ENCODE measurements at regions not wholly inside any gene's neighbourhood (a gene's known extent, or its start where the extent isn't known, plus 50 kb on each side); places are given as distances from the start of the nearest gene placed in this dataset.

DNA sequence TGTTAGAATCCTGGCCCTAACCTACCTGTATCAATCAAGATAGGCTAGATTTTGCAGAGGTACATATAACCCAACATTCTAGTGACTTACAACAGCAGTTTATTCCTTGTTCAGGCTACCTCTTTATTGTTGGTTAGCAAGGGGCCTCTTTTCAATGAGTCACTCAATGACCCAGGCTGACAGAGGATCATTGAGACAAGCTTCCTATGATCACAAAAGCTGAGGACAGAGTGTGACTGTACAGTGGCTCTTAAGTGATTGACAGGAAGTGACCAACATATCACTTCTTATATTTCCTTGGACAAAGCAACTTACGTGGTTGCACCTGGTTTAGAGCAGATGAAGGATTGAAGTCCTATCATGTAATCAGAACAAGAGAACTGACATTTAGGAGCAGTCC, 740.9 kb downstream of the FRK start:
- Histone ChIP-seq H3K9ac (ENCODE audit: low read length in 5 of 5) (no peak overlapping the region), H3K27ac (ENCODE audit: low read depth, low read length) (no peak overlapping the region), H3K9me3 (ENCODE audit: control insufficient read depth in 5 of 5, low read length in 5 of 5) (no peaks in the 10 kb centered on the region), H3K4me1 (ENCODE audit: control insufficient read depth in 5 of 5, insufficient read depth in 5 of 5, low read length in 5 of 5) (no peaks in the 10 kb centered on the region), H3K4me3 (ENCODE audit: low read depth in 1 of 5, low read length in 5 of 5) (no peak overlapping the region), H3K36me3 (ENCODE audit: control insufficient read depth in 5 of 5, insufficient read depth in 5 of 5, low read length in 5 of 5) (no peaks in the 10 kb centered on the region), H3K27me3 (ENCODE audit: control insufficient read depth in 5 of 5, insufficient read depth in 4 of 5, low read length in 5 of 5) (no peaks in the 10 kb centered on the region)

DNA sequence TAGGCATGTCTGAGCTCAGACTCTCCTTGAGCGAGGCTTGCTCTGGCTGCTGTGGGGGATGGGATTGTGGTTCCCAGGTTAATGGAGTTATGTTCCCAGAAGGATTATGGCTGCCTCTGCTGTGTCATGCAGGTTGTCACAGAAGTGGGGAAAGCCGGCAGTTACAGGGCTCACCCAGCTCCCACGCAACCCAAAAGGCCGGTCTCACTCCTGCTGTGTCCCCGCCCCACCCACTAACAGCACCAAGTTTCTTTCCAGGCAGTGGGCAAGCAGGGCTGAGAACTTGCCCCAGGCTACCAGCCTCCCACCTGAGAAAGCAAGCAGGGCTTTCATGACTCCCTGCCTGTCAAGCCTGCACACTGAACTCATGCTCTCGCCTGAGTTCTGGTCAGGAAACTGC, 750.5 kb downstream of the FRK start:
- no peaks in the 10 kb centered on the region for H3K4me1 ChIP-seq (ENCODE audit: control insufficient read depth in 5 of 5, insufficient read depth in 5 of 5, low read length in 5 of 5)
- no peak overlapping the region for H3K4me3 ChIP-seq (ENCODE audit: low read depth in 1 of 5, low read length in 5 of 5)
- H3K9me3 ChIP-seq (ENCODE audit: control insufficient read depth in 5 of 5, low read length in 5 of 5) = peaks cover 0 to 15% (median 12%) of the 10 kb centered on the region in 5 donors
- no peak overlapping the region for H3K27ac ChIP-seq (ENCODE audit: low read depth, low read length)
- H3K36me3 ChIP-seq (ENCODE audit: control insufficient read depth in 5 of 5, insufficient read depth in 5 of 5, low read length in 5 of 5) = peaks cover 0 to 2% (median 0%) of the 10 kb centered on the region in 5 donors
- H3K27me3 ChIP-seq (ENCODE audit: control insufficient read depth in 5 of 5, insufficient read depth in 4 of 5, low read length in 5 of 5) = no peaks in the 10 kb centered on the region
- no peak overlapping the region for H3K9ac ChIP-seq (ENCODE audit: low read length in 5 of 5)

DNA sequence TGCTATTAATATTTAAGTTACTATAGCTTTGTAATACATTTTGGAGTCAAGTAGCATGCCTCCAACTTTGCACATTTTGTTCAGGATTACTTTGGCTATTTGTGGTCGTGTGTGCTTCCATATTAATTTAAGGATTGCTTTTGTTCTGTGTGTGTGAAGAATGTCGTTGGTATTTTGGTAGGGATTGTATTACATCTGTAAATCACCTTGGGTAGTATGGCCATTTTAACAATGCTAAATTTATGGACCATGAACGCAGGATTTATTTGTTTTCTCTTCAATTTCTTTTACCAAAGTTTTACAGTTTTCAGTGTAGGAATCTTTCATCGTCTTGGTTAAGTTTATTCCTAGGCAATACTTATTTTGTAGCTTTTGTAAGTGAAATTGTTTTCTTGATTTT, 758.0 kb downstream of the FRK start:
- Histone ChIP-seq H3K4me1 (ENCODE audit: control insufficient read depth in 5 of 5, insufficient read depth in 5 of 5, low read length in 5 of 5) (no peaks in the 10 kb centered on the region), H3K27me3 (ENCODE audit: control insufficient read depth in 5 of 5, insufficient read depth in 4 of 5, low read length in 5 of 5) (no peaks in the 10 kb centered on the region), H3K36me3 (ENCODE audit: control insufficient read depth in 5 of 5, insufficient read depth in 5 of 5, low read length in 5 of 5) (peaks cover 0 to 2% (median 0%) of the 10 kb centered on the region in 5 donors), H3K27ac (ENCODE audit: low read depth, low read length) (no peak overlapping the region), H3K4me3 (ENCODE audit: low read depth in 1 of 5, low read length in 5 of 5) (no peak overlapping the region), H3K9ac (ENCODE audit: low read length in 5 of 5) (no peak overlapping the region), H3K9me3 (ENCODE audit: control insufficient read depth in 5 of 5, low read length in 5 of 5) (no peaks in the 10 kb centered on the region)

DNA sequence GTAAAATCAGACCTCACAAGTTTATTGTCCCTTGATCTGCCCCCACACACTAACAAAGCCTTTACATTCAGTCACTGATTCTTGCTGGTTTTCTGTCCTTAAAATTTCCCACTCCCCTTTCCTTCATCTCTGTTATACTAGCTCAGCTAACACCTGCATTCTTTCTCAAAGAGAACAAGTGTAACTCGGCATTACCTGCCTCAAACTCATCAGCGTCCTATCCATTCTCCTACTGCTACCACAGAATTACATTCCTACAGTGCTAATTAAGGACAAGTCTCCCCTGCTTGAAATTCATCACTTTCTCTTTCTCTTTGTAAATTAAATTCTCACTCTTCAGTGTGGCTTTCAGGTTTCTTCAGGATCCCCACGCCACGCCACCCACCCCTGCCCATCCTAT, 773.2 kb downstream of the FRK start:
- H3K4me1 ChIP-seq (ENCODE audit: control insufficient read depth in 5 of 5, insufficient read depth in 5 of 5, low read length in 5 of 5) = no peaks in the 10 kb centered on the region
- H3K36me3 ChIP-seq (ENCODE audit: control insufficient read depth in 5 of 5, insufficient read depth in 5 of 5, low read length in 5 of 5) = no peaks in the 10 kb centered on the region
- no peaks in the 10 kb centered on the region for H3K27me3 ChIP-seq (ENCODE audit: control insufficient read depth in 5 of 5, insufficient read depth in 4 of 5, low read length in 5 of 5)
- no peak overlapping the region for H3K27ac ChIP-seq (ENCODE audit: low read depth, low read length)
- H3K4me3 ChIP-seq (ENCODE audit: low read depth in 1 of 5, low read length in 5 of 5) = no peak overlapping the region
- H3K9ac ChIP-seq (ENCODE audit: low read length in 5 of 5) = no peak overlapping the region
- no peaks in the 10 kb centered on the region for H3K9me3 ChIP-seq (ENCODE audit: control insufficient read depth in 5 of 5, low read length in 5 of 5)

DNA sequence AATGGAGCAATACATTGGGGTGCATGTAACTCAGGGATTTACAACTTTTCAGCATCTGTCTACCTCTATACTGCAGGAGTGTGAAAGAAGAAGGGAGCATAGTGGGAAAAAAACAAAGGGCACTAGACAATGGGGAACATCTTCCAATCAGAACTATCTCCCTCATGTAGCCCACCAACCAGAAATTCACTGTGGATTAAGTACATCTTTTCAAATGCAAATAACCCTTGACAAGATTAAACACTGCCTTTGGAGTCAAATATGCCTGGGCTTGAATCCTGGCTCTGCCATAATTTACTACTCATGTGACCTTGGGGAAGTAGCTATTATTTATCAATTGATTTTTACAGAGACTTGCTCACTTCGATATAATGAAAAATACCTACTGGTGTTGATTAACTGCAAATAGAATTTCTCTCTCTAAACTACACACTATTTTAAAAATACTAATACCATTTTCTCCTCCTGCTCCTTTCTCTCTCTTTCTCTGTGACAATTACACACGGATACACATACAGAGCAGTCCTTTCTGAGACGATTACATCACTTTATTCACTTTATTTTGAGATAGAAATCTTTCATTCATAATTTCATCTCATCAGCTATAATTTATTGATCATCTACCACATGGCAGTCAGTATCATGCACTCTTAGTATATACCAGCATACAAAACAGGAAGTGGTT, 783.7 kb downstream of the FRK start:
- no peak overlapping the region for H3K4me3 ChIP-seq (ENCODE audit: low read depth in 1 of 5, low read length in 5 of 5)
- H3K27me3 ChIP-seq (ENCODE audit: control insufficient read depth in 5 of 5, insufficient read depth in 4 of 5, low read length in 5 of 5) = no peaks in the 10 kb centered on the region
- H3K36me3 ChIP-seq (ENCODE audit: control insufficient read depth in 5 of 5, insufficient read depth in 5 of 5, low read length in 5 of 5) = no peaks in the 10 kb centered on the region
- no peak overlapping the region for H3K9ac ChIP-seq (ENCODE audit: low read length in 5 of 5)
- no peak overlapping the region for H3K27ac ChIP-seq (ENCODE audit: low read depth, low read length)
- no peaks in the 10 kb centered on the region for H3K4me1 ChIP-seq (ENCODE audit: control insufficient read depth in 5 of 5, insufficient read depth in 5 of 5, low read length in 5 of 5)
- H3K9me3 ChIP-seq (ENCODE audit: control insufficient read depth in 5 of 5, low read length in 5 of 5) = no peaks in the 10 kb centered on the region

DNA sequence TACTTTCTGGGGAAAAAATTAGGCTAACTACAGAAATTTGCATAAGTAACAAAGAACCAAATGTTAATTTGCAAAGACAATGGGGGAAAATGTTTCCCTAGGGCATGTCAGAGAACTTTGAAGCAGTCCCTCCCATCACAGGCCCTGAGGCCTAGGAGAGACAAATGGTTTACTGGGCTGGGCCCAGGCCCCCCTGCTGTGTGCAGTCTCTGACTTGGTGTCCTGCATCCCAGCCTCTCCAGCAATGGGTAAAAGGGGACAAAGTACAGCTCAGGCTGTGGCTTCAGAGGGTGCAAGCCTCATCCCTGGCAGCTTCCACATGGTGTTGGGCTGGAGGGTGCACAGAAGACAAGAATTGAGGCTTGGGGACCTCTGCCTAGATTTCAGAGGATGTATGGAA, 788.4 kb downstream of the FRK start:
- no peaks in the 10 kb centered on the region for H3K27me3 ChIP-seq (ENCODE audit: control insufficient read depth in 5 of 5, insufficient read depth in 4 of 5, low read length in 5 of 5)
- H3K4me3 ChIP-seq (ENCODE audit: low read depth in 1 of 5, low read length in 5 of 5) = no peak overlapping the region
- H3K4me1 ChIP-seq (ENCODE audit: control insufficient read depth in 5 of 5, insufficient read depth in 5 of 5, low read length in 5 of 5) = no peaks in the 10 kb centered on the region

DNA sequence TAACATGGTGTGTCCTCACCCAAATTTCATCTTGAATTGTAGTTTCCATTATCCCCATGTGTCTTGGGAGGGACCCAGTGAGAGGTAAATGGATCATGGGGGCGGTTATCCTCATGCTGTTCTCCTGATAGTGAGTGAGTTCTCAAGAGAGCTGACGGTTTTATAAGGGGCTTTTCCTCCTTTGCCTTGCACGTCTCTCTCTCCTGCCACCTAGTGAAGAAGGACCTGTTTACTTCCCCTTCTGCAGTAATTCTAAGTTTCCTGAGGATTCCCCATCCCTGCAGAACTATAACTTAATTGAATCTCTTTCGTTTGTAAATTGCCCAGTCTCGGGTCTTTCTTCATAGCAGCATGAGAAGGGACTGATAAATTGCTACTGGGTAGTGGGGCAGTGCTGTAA, 789.3 kb downstream of the FRK start:
- H3K9ac ChIP-seq (ENCODE audit: low read length in 5 of 5) = no peak overlapping the region
- H3K36me3 ChIP-seq (ENCODE audit: control insufficient read depth in 5 of 5, insufficient read depth in 5 of 5, low read length in 5 of 5) = no peaks in the 10 kb centered on the region
- no peaks in the 10 kb centered on the region for H3K27me3 ChIP-seq (ENCODE audit: control insufficient read depth in 5 of 5, insufficient read depth in 4 of 5, low read length in 5 of 5)
- H3K27ac ChIP-seq (ENCODE audit: low read depth, low read length) = no peak overlapping the region
- no peaks in the 10 kb centered on the region for H3K4me1 ChIP-seq (ENCODE audit: control insufficient read depth in 5 of 5, insufficient read depth in 5 of 5, low read length in 5 of 5)
- no peaks in the 10 kb centered on the region for H3K9me3 ChIP-seq (ENCODE audit: control insufficient read depth in 5 of 5, low read length in 5 of 5)
- no peak overlapping the region for H3K4me3 ChIP-seq (ENCODE audit: low read depth in 1 of 5, low read length in 5 of 5)

More for the DNA sequence above, 788.4 kb downstream of the FRK start:
- H3K36me3 ChIP-seq (ENCODE audit: control insufficient read depth in 5 of 5, insufficient read depth in 5 of 5, low read length in 5 of 5) = no peaks in the 10 kb centered on the region
- no peak overlapping the region for H3K27ac ChIP-seq (ENCODE audit: low read depth, low read length)
- no peak overlapping the region for H3K9ac ChIP-seq (ENCODE audit: low read length in 5 of 5)
- no peaks in the 10 kb centered on the region for H3K9me3 ChIP-seq (ENCODE audit: control insufficient read depth in 5 of 5, low read length in 5 of 5)

DNA sequence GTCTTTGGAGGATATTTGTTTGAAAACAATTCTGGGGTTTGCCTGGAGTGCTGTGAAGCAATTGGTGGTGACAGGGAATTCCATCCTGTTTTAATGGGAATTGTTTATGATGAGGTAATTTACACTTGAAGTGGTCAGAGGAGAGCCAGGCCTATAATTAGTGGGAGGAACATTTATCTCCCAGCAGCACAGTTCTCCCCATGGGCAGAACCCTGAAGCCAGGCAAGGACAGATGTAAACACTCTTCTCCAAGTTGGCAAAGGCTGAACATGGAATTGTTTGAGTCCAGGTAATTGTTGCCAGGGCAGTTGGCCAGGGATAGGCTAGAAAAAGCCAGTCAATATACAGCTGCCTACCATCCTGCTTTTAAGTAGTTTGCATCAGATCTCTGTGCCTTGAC, 789.7 kb downstream of the FRK start:
- no peaks in the 10 kb centered on the region for H3K36me3 ChIP-seq (ENCODE audit: control insufficient read depth in 5 of 5, insufficient read depth in 5 of 5, low read length in 5 of 5)

DNA sequence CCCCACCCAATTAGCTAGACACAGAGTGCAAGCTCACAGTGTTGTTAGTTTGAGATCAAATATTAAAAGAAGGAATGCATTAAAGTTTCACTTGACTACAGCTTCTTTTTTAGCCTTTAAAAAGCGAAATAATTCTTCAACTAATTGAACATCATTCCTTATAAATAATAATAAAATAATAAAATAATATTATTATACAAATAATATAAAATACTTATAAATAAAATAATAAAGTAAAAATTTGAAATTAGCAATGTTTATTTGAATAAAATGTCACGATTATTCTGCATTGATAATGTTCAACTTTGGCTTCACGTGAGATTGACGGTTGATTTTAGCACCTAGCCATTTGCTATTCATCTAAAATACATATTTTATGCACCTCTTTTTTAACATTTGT, 819.3 kb downstream of the FRK start:
- Histone ChIP-seq H3K36me3 (ENCODE audit: control insufficient read depth in 5 of 5, insufficient read depth in 5 of 5, low read length in 5 of 5) (no peaks in the 10 kb centered on the region), H3K9ac (ENCODE audit: low read length in 5 of 5) (no peak overlapping the region), H3K27ac (ENCODE audit: low read depth, low read length) (no peak overlapping the region), H3K4me1 (ENCODE audit: control insufficient read depth in 5 of 5, insufficient read depth in 5 of 5, low read length in 5 of 5) (no peaks in the 10 kb centered on the region), H3K27me3 (ENCODE audit: control insufficient read depth in 5 of 5, insufficient read depth in 4 of 5, low read length in 5 of 5) (no peaks in the 10 kb centered on the region), H3K9me3 (ENCODE audit: control insufficient read depth in 5 of 5, low read length in 5 of 5) (peaks cover 0 to 14% (median 9%) of the 10 kb centered on the region in 5 donors), H3K4me3 (ENCODE audit: low read depth in 1 of 5, low read length in 5 of 5) (no peak overlapping the region)

More for the DNA sequence above, 789.7 kb downstream of the FRK start:
- H3K9ac ChIP-seq (ENCODE audit: low read length in 5 of 5) = no peak overlapping the region
- no peaks in the 10 kb centered on the region for H3K27me3 ChIP-seq (ENCODE audit: control insufficient read depth in 5 of 5, insufficient read depth in 4 of 5, low read length in 5 of 5)
- H3K9me3 ChIP-seq (ENCODE audit: control insufficient read depth in 5 of 5, low read length in 5 of 5) = no peaks in the 10 kb centered on the region
- no peak overlapping the region for H3K4me3 ChIP-seq (ENCODE audit: low read depth in 1 of 5, low read length in 5 of 5)
- H3K4me1 ChIP-seq (ENCODE audit: control insufficient read depth in 5 of 5, insufficient read depth in 5 of 5, low read length in 5 of 5) = no peaks in the 10 kb centered on the region
- no peak overlapping the region for H3K27ac ChIP-seq (ENCODE audit: low read depth, low read length)

DNA sequence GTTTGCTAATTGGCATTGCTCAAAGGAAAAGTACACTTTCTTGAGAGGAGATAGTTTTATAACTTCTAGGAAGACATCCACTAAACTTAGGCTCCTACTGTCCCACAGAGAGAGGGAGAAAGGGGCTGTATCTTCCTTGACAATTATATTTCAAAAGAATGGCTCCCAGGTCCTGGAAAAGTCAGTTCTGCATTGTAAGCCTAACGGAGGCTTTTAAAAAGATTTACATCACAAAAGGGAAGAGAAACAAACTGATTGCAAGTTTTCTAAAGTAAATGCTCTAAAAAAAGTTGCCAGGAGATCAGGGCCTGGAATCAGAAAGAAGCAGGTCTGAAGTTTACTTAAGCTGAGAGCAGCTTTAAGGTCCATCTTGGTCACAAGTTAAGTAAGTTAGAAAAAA, 839.5 kb downstream of the FRK start:
- H3K4me1 ChIP-seq (ENCODE audit: control insufficient read depth in 5 of 5, insufficient read depth in 5 of 5, low read length in 5 of 5) = no peaks in the 10 kb centered on the region
- no peaks in the 10 kb centered on the region for H3K9me3 ChIP-seq (ENCODE audit: control insufficient read depth in 5 of 5, low read length in 5 of 5)
- no peak overlapping the region for H3K9ac ChIP-seq (ENCODE audit: low read length in 5 of 5)
- H3K27ac ChIP-seq (ENCODE audit: low read depth, low read length) = no peak overlapping the region
- H3K4me3 ChIP-seq (ENCODE audit: low read depth in 1 of 5, low read length in 5 of 5) = no peak overlapping the region
- no peaks in the 10 kb centered on the region for H3K27me3 ChIP-seq (ENCODE audit: control insufficient read depth in 5 of 5, insufficient read depth in 4 of 5, low read length in 5 of 5)
- no peaks in the 10 kb centered on the region for H3K36me3 ChIP-seq (ENCODE audit: control insufficient read depth in 5 of 5, insufficient read depth in 5 of 5, low read length in 5 of 5)

All from subcutaneous abdominal adipose tissue (tissue), 5 donors.